Panc1 (cell line): ENCODE measurements at regions not wholly inside any gene's neighbourhood (a gene's known extent, or its start where the extent isn't known, plus 50 kb on each side); places are given as distances from the start of the nearest gene placed in this dataset.

Experiments used
- ATAC-seq: fragments of 200-7000 bp; cut with Tn5 transposase; 2 replicates; pipeline ENCODE4 v1.9.1; 2020; ENCODE audit warnings: mild to moderate bottlenecking, moderate library complexity
- BruUV-seq: library from RNA; stranded (reverse); fragments of 400-500 nt; replicated peaks from 2 replicates; lab custom pipeline; 2021; lab: Mats Ljungman, UMichigan
- CTCF ChIA-PET: fragments of 300-600 bp; sonication (Branson Sonifier 250); formaldehyde crosslinking; loops from one replicate; lab custom pipeline; 2022; ENCODE audit warnings: antibody characterized with exemption; lab: Charles Lee
- POLR2A ChIA-PET: fragments of 300-600 bp; sonication (Branson Sonifier 250); formaldehyde crosslinking; loops from one replicate; lab custom pipeline; 2022; ENCODE audit warnings: antibody characterized with exemption; lab: Charles Lee
- DNase-seq: peaks from one replicate; pipeline ENCODE4 v3.0.0-alpha.2; 2010; ENCODE audit warnings: low read depth, low spot score
- H3K27ac ChIP-seq: 2 replicates; pipeline ENCODE4 v1.5.1; 2011; ENCODE audit warnings: mild to moderate bottlenecking, low read length, inconsistent platforms
- H3K27me3 ChIP-seq: fragments of 200-500 bp; sonication (Bioruptor generic); 2 replicates; pipeline ENCODE4 v1.6.0; 2014; ENCODE audit warnings: low read length, inconsistent platforms; ENCODE audit not compliant: control insufficient read depth, insufficient read depth
- H3K36me3 ChIP-seq: fragments of 200-500 bp; sonication (Bioruptor generic); 2 replicates; pipeline ENCODE4 v1.5.1; 2014; ENCODE audit warnings: inconsistent platforms, mild to moderate bottlenecking, low read length, moderate library complexity; ENCODE audit not compliant: control insufficient read depth, insufficient read depth
- H3K4me1 ChIP-seq: 2 replicates; pipeline ENCODE4 v1.5.1; 2011; ENCODE audit warnings: inconsistent platforms, mild to moderate bottlenecking, low read length, moderate library complexity; ENCODE audit not compliant: control insufficient read depth, insufficient read depth
- H3K4me3 ChIP-seq, 2 experiments: 2 replicates each; pipeline ENCODE4 v1.5.1; 2011 to 2012; ENCODE audit warnings: low read depth in 2 of 2, low read length in 2 of 2, mild to moderate bottlenecking in 2 of 2, inconsistent platforms in 1 of 2, moderate library complexity in 1 of 2
- H3K9me3 ChIP-seq: fragments of 200-500 bp; sonication (Bioruptor generic); 2 replicates; pipeline ENCODE4 v1.5.1; 2014; ENCODE audit warnings: low read depth, mild to moderate bottlenecking, inconsistent platforms, low read length, moderate library complexity; ENCODE audit not compliant: control insufficient read depth, insufficient read depth
- CTCF ChIP-seq: fragments of 450-650 bp; IDR thresholded peaks from 2 replicates; pipeline ENCODE4 v1.5.1; 2017; ENCODE audit warnings: mild to moderate bottlenecking
- POLR2AphosphoS5 ChIP-seq: IDR thresholded peaks from 2 replicates; pipeline ENCODE4 v1.6.1; 2012; ENCODE audit warnings: mild to moderate bottlenecking, low read depth, low read length, moderate library complexity
- SIN3A ChIP-seq: IDR thresholded peaks from 2 replicates; pipeline ENCODE4 v1.6.1; 2012; ENCODE audit warnings: low read depth, mild to moderate bottlenecking, low read length, moderate library complexity, borderline replicate concordance; ENCODE audit not compliant: insufficient read depth
- TCF7L2 ChIP-seq: IDR thresholded peaks from 2 replicates; pipeline ENCODE4 v1.6.1; 2011; ENCODE audit warnings: mild to moderate bottlenecking, low read depth, low read length, inconsistent platforms
- in situ Hi-C: cut with HindIII; loops from 2 replicates; pipeline ENCODE4 v1.10.0; 2016; ENCODE audit warnings: low sequenced_read_pairs, low pct_unique_long_range_greater_than_20kb
- intact Hi-C: fragments of 100-400 bp; cut with micrococcal nuclease; formaldehyde crosslinking; loops from one replicate; pipeline ENCODE4 v1.10.0; 2022; ENCODE audit not compliant: unreplicated experiment
- TF ChIP-seq, protein P1 (sequence below), 2 experiments: IDR thresholded peaks; 2 replicates each; pipeline ENCODE4 v1.6.1; 2011 to 2012; ENCODE audit warnings: low read depth in 2 of 2, control low read depth in 1 of 2, low read length in 1 of 2, mild to moderate bottlenecking in 1 of 2, moderate library complexity in 1 of 2; ENCODE audit not compliant: insufficient read depth in 1 of 2

DNA sequence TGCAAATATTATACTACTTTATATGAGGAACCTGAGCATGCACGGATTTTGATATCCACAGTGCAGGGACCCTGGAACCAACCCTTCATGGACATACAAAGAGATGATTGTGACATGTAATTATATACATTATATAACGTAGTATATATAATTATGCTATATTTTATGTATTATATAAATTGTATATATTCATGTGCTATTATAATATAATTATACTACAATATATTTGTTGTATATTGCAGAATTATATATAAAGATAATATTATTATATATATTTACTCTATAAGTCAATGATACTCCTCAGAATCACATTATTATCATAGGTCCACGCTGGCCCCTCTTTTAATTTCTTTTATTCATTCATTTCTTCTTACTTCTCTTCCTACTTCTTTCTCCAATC is 70.9 kb downstream of the TNFSF18 start:
- ATAC-seq, result no peak
- CTCF ChIA-PET, result no interaction called here
- DNase-seq, result no peak
- intact Hi-C loops (no loop called here), in situ Hi-C loops (no loop called here)
- Histone ChIP-seq H3K4me3 (no peak overlapping the region), H3K9me3 (no peaks in the 10 kb centered on the region), H3K36me3 (no peaks in the 10 kb centered on the region), H3K27ac (no peak overlapping the region), H3K4me1 (no peaks in the 10 kb centered on the region), H3K27me3 (no peaks in the 10 kb centered on the region)
- no peak for TF ChIP-seq POLR2AphosphoS5
- no peak for TF ChIP-seq CTCF
- no peak for TF ChIP-seq TCF7L2
- TF ChIP-seq SIN3A, result no peak
- TF ChIP-seq, protein P1, sequence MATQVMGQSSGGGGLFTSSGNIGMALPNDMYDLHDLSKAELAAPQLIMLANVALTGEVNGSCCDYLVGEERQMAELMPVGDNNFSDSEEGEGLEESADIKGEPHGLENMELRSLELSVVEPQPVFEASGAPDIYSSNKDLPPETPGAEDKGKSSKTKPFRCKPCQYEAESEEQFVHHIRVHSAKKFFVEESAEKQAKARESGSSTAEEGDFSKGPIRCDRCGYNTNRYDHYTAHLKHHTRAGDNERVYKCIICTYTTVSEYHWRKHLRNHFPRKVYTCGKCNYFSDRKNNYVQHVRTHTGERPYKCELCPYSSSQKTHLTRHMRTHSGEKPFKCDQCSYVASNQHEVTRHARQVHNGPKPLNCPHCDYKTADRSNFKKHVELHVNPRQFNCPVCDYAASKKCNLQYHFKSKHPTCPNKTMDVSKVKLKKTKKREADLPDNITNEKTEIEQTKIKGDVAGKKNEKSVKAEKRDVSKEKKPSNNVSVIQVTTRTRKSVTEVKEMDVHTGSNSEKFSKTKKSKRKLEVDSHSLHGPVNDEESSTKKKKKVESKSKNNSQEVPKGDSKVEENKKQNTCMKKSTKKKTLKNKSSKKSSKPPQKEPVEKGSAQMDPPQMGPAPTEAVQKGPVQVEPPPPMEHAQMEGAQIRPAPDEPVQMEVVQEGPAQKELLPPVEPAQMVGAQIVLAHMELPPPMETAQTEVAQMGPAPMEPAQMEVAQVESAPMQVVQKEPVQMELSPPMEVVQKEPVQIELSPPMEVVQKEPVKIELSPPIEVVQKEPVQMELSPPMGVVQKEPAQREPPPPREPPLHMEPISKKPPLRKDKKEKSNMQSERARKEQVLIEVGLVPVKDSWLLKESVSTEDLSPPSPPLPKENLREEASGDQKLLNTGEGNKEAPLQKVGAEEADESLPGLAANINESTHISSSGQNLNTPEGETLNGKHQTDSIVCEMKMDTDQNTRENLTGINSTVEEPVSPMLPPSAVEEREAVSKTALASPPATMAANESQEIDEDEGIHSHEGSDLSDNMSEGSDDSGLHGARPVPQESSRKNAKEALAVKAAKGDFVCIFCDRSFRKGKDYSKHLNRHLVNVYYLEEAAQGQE (IDR thresholded peaks at IDR 0.05; ENCODE audit: insufficient read depth in 1 of 2, low read depth in 2 of 2, low read length in 1 of 2), result no peak
- BruUV-seq, result no TSS peak
- POLR2A ChIA-PET, result no interaction called here

GRCh38 chr1:172980456-172980855 is 70.3 kb downstream of the TNFSF18 start:
- ATAC-seq, result no peak
- POLR2A ChIA-PET, result no interaction called here
- BruUV-seq, result no TSS peak
- no peaks in the 10 kb centered on the region for H3K4me1 ChIP-seq
- H3K27me3 ChIP-seq, result no peaks in the 10 kb centered on the region
- no peak overlapping the region for H3K4me3 ChIP-seq
- in situ Hi-C loops (no loop called here), intact Hi-C loops (no loop called here)
- H3K36me3 ChIP-seq, result no peaks in the 10 kb centered on the region
- no peak overlapping the region for H3K27ac ChIP-seq
- CTCF ChIA-PET, result no interaction called here
- no peaks in the 10 kb centered on the region for H3K9me3 ChIP-seq
- no peak for DNase-seq
- TF ChIP-seq, protein P1 (IDR thresholded peaks at IDR 0.05; ENCODE audit: insufficient read depth in 1 of 2, low read depth in 2 of 2, low read length in 1 of 2), result no peak
